HG03378 (cell line): ENCODE measurements at regions not wholly inside any gene's neighbourhood (a gene's known extent, or its start where the extent isn't known, plus 50 kb on each side); places are given as distances from the start of the nearest gene placed in this dataset.

Experiments used
- ATAC-seq: cut with Tn5 transposase; IDR thresholded peaks from one replicate; pipeline ENCODE4 v1.9.1; 2021; ENCODE audit warnings: mild to moderate bottlenecking, moderate library complexity; ENCODE audit not compliant: unreplicated experiment

- no peak for ATAC-seq
Measured at GRCh38 chr21:28828021-28828420, 164.7 kb downstream of the LTN1 start.

- ATAC-seq: no peak
Measured at GRCh38 chr21:28827422-28827821, 165.3 kb downstream of the LTN1 start.

GRCh38 chr21:28826569-28826968 lies 166.1 kb downstream of the LTN1 start:
- ATAC-seq: no peak

GRCh38 chr21:28826021-28826420 lies 166.7 kb downstream of the LTN1 start:
- ATAC-seq: no peak

GRCh38 chr21:28823429-28823828 lies 169.2 kb downstream of the LTN1 start:
- no peak for ATAC-seq

GRCh38 chr21:28822486-28823335 lies 170.0 kb downstream of the LTN1 start:
- no peak for ATAC-seq

GRCh38 chr21:28822123-28822399 lies 170.6 kb downstream of the LTN1 start:
- no peak for ATAC-seq

GRCh38 chr21:28821276-28822122 lies 171.2 kb downstream of the LTN1 start:
- ATAC-seq: no peak

- no peak for ATAC-seq
Measured at GRCh38 chr21:28818663-28819278, 173.9 kb downstream of the LTN1 start.

- no peak for ATAC-seq
Measured at GRCh38 chr21:28817871-28818270, 174.8 kb downstream of the LTN1 start.

- no peak for ATAC-seq
Measured at GRCh38 chr21:28811860-28812259, 180.8 kb downstream of the LTN1 start.

GRCh38 chr21:28810826-28811524 lies 181.7 kb downstream of the LTN1 start:
- ATAC-seq: no peak

GRCh38 chr21:28805885-28806284 lies 186.8 kb downstream of the LTN1 start:
- ATAC-seq: no peak

- ATAC-seq: no peak
Measured at GRCh38 chr21:28804089-28804670, 188.5 kb downstream of the LTN1 start.

- no peak for ATAC-seq
Measured at GRCh38 chr21:28801906-28802305, 190.8 kb downstream of the LTN1 start.

GRCh38 chr21:28799926-28800325 lies 192.8 kb downstream of the LTN1 start:
- ATAC-seq: no peak

GRCh38 chr21:28798798-28799197 lies 193.9 kb downstream of the LTN1 start:
- ATAC-seq: no peak

- ATAC-seq: no peak
Measured at GRCh38 chr21:28795251-28795650, 197.4 kb downstream of the LTN1 start.

GRCh38 chr21:28794371-28794851 lies 198.3 kb downstream of the LTN1 start:
- ATAC-seq: no peak

GRCh38 chr21:28793043-28793442 lies 199.6 kb downstream of the LTN1 start:
- no peak for ATAC-seq
